HG03354 (cell line): ENCODE measurements at regions not wholly inside any gene's neighbourhood (a gene's known extent, or its start where the extent isn't known, plus 50 kb on each side); places are given as distances from the start of the nearest gene placed in this dataset.

Experiments used
- ATAC-seq: cut with Tn5 transposase; IDR thresholded peaks from one replicate; pipeline ENCODE4 v1.9.1; 2021; ENCODE audit warnings: mild to moderate bottlenecking; ENCODE audit not compliant: unreplicated experiment, poor library complexity, severe bottlenecking

DNA sequence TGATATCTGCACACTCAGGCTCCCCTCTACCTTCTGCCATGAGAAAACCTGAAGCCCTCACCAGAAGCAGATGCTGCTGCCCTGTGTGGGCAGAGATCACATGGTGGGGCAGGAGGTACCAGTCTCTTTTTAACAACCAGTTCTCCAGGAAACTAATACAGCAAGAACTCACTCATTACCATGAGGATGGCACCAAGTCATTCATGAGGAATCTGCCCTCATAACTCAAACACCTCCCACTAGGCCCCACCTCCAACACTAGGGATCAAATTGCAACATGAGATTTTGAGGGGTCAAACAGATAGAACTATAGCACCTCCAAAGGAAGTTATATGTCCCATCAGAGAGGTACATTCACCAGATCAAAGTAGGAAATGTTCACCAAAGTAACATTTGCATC is 136.3 kb upstream of the SHB start:
- ATAC-seq, result no peak

GRCh38 chr9:38202336-38202938 is 133.4 kb upstream of the SHB start:
- no peak for ATAC-seq

- ATAC-seq, result no peak
These were observed 132.8 kb upstream of the SHB start for GRCh38 chr9:38201844-38202243.

- ATAC-seq, result no peak
These were observed 131.4 kb upstream of the SHB start for GRCh38 chr9:38200431-38200830.

DNA sequence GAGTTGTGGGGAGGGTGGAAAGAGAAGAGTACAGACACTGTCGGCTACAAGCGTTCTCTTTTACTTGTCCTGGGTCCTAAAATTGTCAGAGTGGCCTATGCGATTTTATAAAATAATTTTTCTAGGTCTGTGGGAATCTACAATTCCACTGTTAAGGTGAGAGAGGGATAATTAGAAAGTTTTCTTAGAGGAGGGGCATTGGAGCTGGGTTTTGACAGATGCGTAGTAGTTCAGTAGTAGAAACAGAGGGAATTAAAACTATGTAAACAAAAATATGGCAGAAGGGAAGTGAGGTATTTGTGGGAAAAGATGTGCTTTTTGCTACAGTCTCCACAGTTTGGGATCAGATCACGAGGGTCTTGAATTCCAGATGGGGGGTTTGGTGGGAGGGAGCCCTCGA is 129.1 kb upstream of the SHB start:
- no peak for ATAC-seq

DNA sequence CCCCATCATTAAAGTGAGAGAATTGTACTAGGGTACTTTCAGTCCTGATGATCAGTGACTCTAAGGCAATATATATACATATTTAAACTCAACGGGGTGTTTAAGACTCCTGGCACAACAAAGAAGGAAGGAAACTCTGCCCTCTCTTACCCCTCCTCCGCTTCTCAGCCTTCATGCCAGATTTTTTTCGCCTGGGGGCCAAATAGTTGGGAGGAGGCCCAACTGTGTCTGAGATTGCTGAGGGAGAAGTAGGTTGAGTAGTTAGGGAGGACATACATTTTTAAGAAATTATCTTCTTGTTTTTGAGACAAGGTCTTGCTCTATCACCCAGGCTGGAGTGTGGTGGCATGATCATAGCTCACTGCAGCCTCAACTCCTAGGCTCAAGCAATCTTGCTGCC is 127.7 kb upstream of the SHB start:
- ATAC-seq, result no peak

- no peak for ATAC-seq
These were observed 126.7 kb upstream of the SHB start for GRCh38 chr9:38195737-38196161.

- ATAC-seq, result no peak
These were observed 125.8 kb upstream of the SHB start for GRCh38 chr9:38194870-38195269.

DNA sequence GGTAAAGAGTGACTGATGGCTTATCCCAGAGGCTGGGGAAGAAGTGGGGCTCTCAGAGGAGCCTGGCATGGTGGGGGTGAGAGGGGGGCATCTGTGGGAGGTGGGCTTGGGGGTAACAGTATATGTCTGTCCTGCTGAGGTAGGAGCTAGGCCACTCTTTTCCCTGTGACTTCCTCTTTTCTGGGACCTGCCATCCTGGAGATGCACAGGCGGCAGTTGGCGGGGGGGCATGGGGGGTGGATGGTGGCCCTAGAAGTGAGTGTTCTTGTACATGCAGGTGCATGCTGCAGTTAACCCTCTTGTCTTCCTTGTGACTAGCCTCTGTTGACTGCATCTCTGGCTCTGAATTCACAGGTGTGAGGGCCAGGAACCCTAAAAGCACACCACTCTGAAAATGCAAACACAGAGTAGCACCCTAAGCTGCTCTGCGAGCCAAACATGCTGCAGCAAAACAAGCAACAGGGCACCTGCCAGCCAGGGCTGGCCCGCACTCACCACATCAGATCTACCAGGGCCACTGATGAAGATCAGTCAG is 123.8 kb upstream of the SHB start:
- no peak for ATAC-seq

DNA sequence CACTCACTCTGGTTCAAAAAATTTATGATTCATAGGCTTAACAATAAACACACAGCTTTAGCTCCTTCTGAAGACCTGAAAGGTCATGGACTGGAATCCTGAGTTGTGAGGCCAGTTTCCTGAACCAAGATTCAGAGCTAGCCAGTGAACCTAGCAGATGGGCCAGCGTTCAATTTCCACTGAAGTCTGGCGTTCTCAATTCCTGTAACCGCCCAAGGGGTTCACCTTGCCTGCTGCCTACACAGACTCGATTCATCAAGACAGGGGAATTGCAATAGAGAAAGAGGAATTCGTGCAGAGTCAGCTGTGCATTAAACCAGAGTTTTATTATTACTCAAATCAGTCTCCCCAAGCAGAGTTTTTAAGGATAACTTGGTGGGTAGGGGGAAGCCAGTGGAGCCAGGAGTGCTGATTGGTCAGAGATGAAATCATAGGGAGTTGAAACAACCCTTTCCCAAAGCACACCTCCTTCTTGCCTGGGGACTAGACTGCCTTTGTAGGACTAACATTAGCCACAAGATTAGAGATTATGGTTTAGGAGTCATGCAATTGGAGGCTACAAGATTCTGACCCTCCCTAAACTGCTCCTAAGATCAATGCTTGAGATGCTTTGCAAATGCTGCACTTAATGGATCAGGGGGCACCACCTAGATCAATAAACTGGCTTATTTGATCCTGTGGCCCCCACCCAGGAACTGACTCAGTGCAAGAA is 117.5 kb upstream of the SHB start:
- no peak for ATAC-seq

DNA sequence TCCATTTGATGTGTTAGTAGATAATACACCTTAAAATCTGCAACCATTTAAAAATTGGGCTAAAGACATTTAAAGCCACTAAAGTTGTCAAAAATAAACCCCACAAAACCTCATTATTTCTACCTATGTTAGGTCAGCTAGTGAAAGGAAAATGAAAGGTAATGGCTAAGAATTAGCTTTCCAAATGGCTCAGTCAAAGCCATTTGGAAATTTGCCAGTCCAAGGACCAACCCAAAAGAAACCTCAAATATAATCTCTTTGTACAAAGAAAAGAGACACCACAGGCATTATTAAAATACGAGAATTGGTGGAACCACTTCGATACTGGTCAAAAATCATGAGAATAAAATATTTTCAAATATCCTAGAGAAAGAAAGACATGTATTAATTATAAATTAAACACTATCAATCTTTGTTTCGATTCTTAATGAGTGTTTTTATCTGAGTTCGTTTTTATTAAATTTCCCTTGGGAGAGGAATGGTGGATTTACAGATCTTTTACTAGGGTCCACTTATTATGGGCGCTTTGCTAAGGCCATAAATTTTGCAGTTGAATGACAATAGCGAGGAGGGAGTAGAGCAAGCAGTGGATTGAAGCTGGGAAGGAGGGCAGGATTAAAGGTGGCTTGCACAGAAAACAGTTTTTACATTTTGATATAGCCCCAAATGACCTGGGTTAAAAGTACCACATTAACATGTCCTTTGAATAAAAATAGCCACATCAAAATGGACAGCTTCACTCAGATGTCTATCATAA is 116.8 kb upstream of the SHB start:
- no peak for ATAC-seq

GRCh38 chr9:38183994-38184568 is 115.1 kb upstream of the SHB start:
- ATAC-seq, result no peak

DNA sequence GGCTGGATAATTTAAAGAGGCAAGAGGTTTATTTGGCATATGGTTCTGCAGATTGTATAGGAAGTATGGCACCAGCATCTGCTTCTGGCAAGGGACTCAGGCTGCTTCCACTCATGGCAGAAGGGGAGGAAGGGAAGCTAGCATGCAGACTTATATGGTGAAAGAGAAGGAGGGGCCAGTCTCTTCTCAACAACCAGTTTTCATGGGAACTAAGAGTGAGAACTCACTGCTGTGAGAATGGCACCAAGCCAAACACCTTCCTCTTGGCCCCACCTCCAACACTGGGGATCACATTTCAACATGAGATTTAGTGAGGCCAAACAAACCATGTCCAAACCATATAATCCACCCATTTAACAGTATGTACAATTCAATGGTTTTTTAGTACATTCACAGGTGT is 113.3 kb upstream of the SHB start:
- no peak for ATAC-seq

DNA sequence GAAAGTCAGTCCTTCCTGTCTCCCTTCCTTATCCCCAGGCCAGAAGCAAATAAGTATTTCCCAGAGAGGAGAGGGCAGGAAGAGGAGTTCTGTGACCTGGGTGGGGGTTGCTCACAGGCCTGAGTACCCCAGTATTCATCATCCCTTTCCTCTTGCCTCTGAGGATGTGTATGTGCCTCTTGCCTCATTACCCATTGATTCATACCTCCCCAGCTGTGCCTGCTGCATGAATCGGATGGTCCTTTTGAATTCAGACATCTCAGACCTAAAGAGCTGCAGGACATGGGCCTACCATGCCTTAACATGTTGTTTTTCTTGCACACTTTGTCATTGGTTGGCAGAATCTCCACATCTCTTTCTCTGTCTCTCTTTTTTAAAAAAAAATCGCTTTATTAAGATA is 112.8 kb upstream of the SHB start:
- ATAC-seq, result no peak

- ATAC-seq, result no peak
These were observed 112.2 kb upstream of the SHB start for GRCh38 chr9:38181232-38181631.

- no peak for ATAC-seq
These were observed 111.6 kb upstream of the SHB start for GRCh38 chr9:38180656-38181055.

DNA sequence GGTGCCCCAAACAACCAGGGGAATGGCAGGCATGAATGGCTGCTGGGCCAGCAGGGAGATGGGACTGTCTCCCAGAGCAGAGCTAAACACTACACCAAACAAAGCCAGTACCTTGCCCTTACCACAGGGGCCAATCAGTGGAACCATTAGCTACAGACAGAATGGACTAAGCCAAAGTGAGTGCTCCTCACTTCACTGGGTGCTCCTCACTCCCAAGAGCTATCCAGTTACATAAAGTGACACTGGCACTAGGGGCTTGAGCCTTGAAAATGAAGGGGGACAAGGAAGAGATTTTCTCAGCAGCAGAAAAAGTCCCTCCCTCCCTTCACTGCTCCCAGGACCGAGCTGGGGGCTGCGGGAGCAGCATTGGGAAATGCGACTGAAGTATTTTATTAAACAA is 110.9 kb upstream of the SHB start:
- no peak for ATAC-seq

GRCh38 chr9:38178237-38178636 is 109.2 kb upstream of the SHB start:
- no peak for ATAC-seq

DNA sequence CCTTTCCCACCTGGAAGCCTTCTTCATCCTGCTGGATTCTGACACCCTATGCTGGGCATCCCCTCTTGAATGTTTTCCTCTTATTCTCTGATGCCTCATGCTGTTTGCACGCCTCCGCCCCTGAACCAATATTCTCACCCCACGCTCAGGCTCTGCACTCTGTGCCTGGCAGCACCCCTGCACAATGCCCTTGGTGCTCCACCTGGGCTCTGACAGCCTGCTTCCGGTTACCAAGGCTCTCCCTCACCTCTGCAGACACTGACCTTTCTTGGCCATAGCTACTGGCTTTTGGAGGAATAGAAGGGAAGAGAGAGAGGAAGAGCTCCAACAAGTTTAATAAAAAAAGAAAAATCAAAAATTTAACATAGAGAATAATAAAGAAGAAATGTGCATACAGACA is 108.7 kb upstream of the SHB start:
- ATAC-seq, result no peak

GRCh38 chr9:38176251-38176650 is 107.2 kb upstream of the SHB start:
- no peak for ATAC-seq

DNA sequence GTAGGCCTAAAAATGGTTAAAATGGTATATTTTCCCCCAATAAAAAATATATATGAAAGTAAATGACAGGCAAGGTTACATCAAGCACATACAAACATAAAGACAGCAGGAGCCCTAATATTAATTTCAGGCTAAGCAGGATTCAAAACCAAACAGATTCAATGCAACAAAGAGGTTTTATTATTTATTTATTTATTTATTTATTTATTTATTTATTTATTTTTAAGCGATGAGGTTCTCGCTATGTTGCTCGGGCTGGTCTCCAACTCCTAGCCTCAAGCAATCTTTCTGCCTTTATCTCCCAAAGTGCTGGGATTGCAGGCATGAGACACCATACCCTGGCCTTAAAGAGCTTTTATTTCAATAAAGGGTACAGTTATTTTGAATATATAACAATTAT is 106.4 kb upstream of the SHB start:
- ATAC-seq, result no peak
